ENCODE measurements at regions not wholly inside any gene's neighbourhood (a gene's known extent, or its start where the extent isn't known, plus 50 kb on each side); places are given as distances from the start of the nearest gene placed in this dataset.
"Not testable (repeated sequence)": the region's sequence is repeated elsewhere in the genome, so short reads cannot be mapped to it uniquely, and the experiment has no call there.

- ATAC-seq (replicated peaks; ENCODE audit: extremely low read depth, poor library complexity, severe bottlenecking): no peak
- Mint-ChIP-seq H3K4me1 (no peaks in the 10 kb centered on the region), H3K27me3 (peaks cover 26% of the 10 kb centered on the region), H3K9me3 (peaks cover 8% of the 10 kb centered on the region), H3K27ac (ENCODE audit: low read depth) (no peak overlapping the region), H3K36me3 (ENCODE audit: insufficient read depth) (no peaks in the 10 kb centered on the region), H3K4me3 (no peak overlapping the region)
- no peak for DNase-seq (ENCODE audit: low spot score in 2 of 2)
These were observed 80.0 kb upstream of the LYZL1 start for GRCh38 chr10:29208845-29209244.

GRCh38 chr10:29209830-29210229 lies 79.0 kb upstream of the LYZL1 start:
- H3K4me3 Mint-ChIP-seq: no peak overlapping the region
- no peak overlapping the region for H3K27ac Mint-ChIP-seq (ENCODE audit: low read depth)
- H3K36me3 Mint-ChIP-seq (ENCODE audit: insufficient read depth): no peaks in the 10 kb centered on the region
- peaks cover 16% of the 10 kb centered on the region for H3K27me3 Mint-ChIP-seq
- ATAC-seq (replicated peaks; ENCODE audit: extremely low read depth, poor library complexity, severe bottlenecking) (no peak), DNase-seq (ENCODE audit: low spot score in 2 of 2) (no peak)
- no peaks in the 10 kb centered on the region for H3K4me1 Mint-ChIP-seq
- H3K9me3 Mint-ChIP-seq: peaks cover 8% of the 10 kb centered on the region

- no peak overlapping the region for H3K27ac Mint-ChIP-seq (ENCODE audit: low read depth)
- ATAC-seq (replicated peaks; ENCODE audit: extremely low read depth, poor library complexity, severe bottlenecking) (no peak), DNase-seq (ENCODE audit: low spot score in 2 of 2) (no peak)
These were observed 78.5 kb upstream of the LYZL1 start for GRCh38 chr10:29210266-29210868.

GRCh38 chr10:29212597-29212996 lies 76.3 kb upstream of the LYZL1 start:
- DNase-seq (ENCODE audit: low spot score in 2 of 2): no peak
- H3K4me1 Mint-ChIP-seq: no peaks in the 10 kb centered on the region
- no peak overlapping the region for H3K27ac Mint-ChIP-seq (ENCODE audit: low read depth)
- no peaks in the 10 kb centered on the region for H3K27me3 Mint-ChIP-seq
- no peaks in the 10 kb centered on the region for H3K36me3 Mint-ChIP-seq (ENCODE audit: insufficient read depth)
- no peak overlapping the region for H3K4me3 Mint-ChIP-seq
- peaks cover 8% of the 10 kb centered on the region for H3K9me3 Mint-ChIP-seq
- ATAC-seq (replicated peaks; ENCODE audit: extremely low read depth, poor library complexity, severe bottlenecking): no peak

More at GRCh38 chr10:29210266-29210868, 78.5 kb upstream of the LYZL1 start:
- Mint-ChIP-seq H3K4me1 (no peaks in the 10 kb centered on the region), H3K36me3 (ENCODE audit: insufficient read depth) (no peaks in the 10 kb centered on the region), H3K27me3 (peaks cover 12% of the 10 kb centered on the region), H3K4me3 (no peak overlapping the region), H3K9me3 (peaks cover 8% of the 10 kb centered on the region)

GRCh38 chr10:29214551-29214950 lies 74.3 kb upstream of the LYZL1 start:
- Mint-ChIP-seq H3K4me1 (no peaks in the 10 kb centered on the region), H3K9me3 (peaks cover 8% of the 10 kb centered on the region), H3K4me3 (no peak overlapping the region), H3K27ac (ENCODE audit: low read depth) (no peak overlapping the region), H3K27me3 (peaks cover 16% of the 10 kb centered on the region), H3K36me3 (ENCODE audit: insufficient read depth) (no peaks in the 10 kb centered on the region)
- DNase-seq (ENCODE audit: low spot score in 2 of 2) (no peak), ATAC-seq (replicated peaks; ENCODE audit: extremely low read depth, poor library complexity, severe bottlenecking) (no peak)

- Mint-ChIP-seq H3K4me1 (no peaks in the 10 kb centered on the region), H3K4me3 (no peak overlapping the region), H3K27me3 (peaks cover 26% of the 10 kb centered on the region), H3K36me3 (ENCODE audit: insufficient read depth) (no peaks in the 10 kb centered on the region), H3K27ac (ENCODE audit: low read depth) (no peak overlapping the region), H3K9me3 (peaks cover 8% of the 10 kb centered on the region)
- DNase-seq (ENCODE audit: low spot score in 2 of 2) (no peak), ATAC-seq (replicated peaks; ENCODE audit: extremely low read depth, poor library complexity, severe bottlenecking) (no peak)
These were observed 71.6 kb upstream of the LYZL1 start for GRCh38 chr10:29217292-29217738.

- Mint-ChIP-seq H3K4me1 (no peaks in the 10 kb centered on the region), H3K9me3 (no peaks in the 10 kb centered on the region), H3K4me3 (no peak overlapping the region), H3K36me3 (ENCODE audit: insufficient read depth) (no peaks in the 10 kb centered on the region), H3K27ac (ENCODE audit: low read depth) (no peak overlapping the region), H3K27me3 (peaks cover 27% of the 10 kb centered on the region)
- no peak for DNase-seq (ENCODE audit: low spot score in 2 of 2)
- no peak for ATAC-seq (replicated peaks; ENCODE audit: extremely low read depth, poor library complexity, severe bottlenecking)
These were observed 65.5 kb upstream of the LYZL1 start for GRCh38 chr10:29223326-29223725.

GRCh38 chr10:29224631-29225030 lies 64.2 kb upstream of the LYZL1 start:
- H3K36me3 Mint-ChIP-seq (ENCODE audit: insufficient read depth): no peaks in the 10 kb centered on the region

GRCh38 chr10:29227201-29227600 lies 61.7 kb upstream of the LYZL1 start:
- peaks cover 35% of the 10 kb centered on the region for H3K27me3 Mint-ChIP-seq
- no peak overlapping the region for H3K4me3 Mint-ChIP-seq
- no peaks in the 10 kb centered on the region for H3K9me3 Mint-ChIP-seq
- DNase-seq (ENCODE audit: low spot score in 2 of 2) (no peak), ATAC-seq (replicated peaks; ENCODE audit: extremely low read depth, poor library complexity, severe bottlenecking) (no peak)
- peaks cover 2% of the 10 kb centered on the region for H3K36me3 Mint-ChIP-seq (ENCODE audit: insufficient read depth)
- H3K27ac Mint-ChIP-seq (ENCODE audit: low read depth): no peak overlapping the region
- no peaks in the 10 kb centered on the region for H3K4me1 Mint-ChIP-seq

More at GRCh38 chr10:29224631-29225030, 64.2 kb upstream of the LYZL1 start:
- Mint-ChIP-seq H3K4me3 (no peak overlapping the region), H3K27me3 (peaks cover 22% of the 10 kb centered on the region), H3K9me3 (no peaks in the 10 kb centered on the region), H3K4me1 (no peaks in the 10 kb centered on the region), H3K27ac (ENCODE audit: low read depth) (no peak overlapping the region)
- DNase-seq (ENCODE audit: low spot score in 2 of 2) (no peak), ATAC-seq (replicated peaks; ENCODE audit: extremely low read depth, poor library complexity, severe bottlenecking) (no peak)

GRCh38 chr10:29228562-29228961 lies 60.3 kb upstream of the LYZL1 start:
- Mint-ChIP-seq H3K4me1 (no peaks in the 10 kb centered on the region), H3K27me3 (peaks cover 29% of the 10 kb centered on the region), H3K27ac (ENCODE audit: low read depth) (no peak overlapping the region), H3K9me3 (no peaks in the 10 kb centered on the region), H3K4me3 (no peak overlapping the region), H3K36me3 (ENCODE audit: insufficient read depth) (peaks cover 2% of the 10 kb centered on the region)
- ATAC-seq (replicated peaks; ENCODE audit: extremely low read depth, poor library complexity, severe bottlenecking): no peak
- no peak for DNase-seq (ENCODE audit: low spot score in 2 of 2)

GRCh38 chr10:29229258-29229705 lies 59.6 kb upstream of the LYZL1 start:
- Mint-ChIP-seq H3K4me1 (no peaks in the 10 kb centered on the region), H3K9me3 (no peaks in the 10 kb centered on the region), H3K27ac (ENCODE audit: low read depth) (no peak overlapping the region), H3K27me3 (peaks cover 29% of the 10 kb centered on the region), H3K4me3 (no peak overlapping the region), H3K36me3 (ENCODE audit: insufficient read depth) (peaks cover 2% of the 10 kb centered on the region)
- DNase-seq (ENCODE audit: low spot score in 2 of 2) (no peak), ATAC-seq (replicated peaks; ENCODE audit: extremely low read depth, poor library complexity, severe bottlenecking) (no peak)

GRCh38 chr10:29236910-29237309 lies 52.0 kb upstream of the LYZL1 start:
- not testable (repeated sequence) for H3K4me1 Mint-ChIP-seq; H3K9me3 Mint-ChIP-seq; H3K4me3 Mint-ChIP-seq; H3K36me3 Mint-ChIP-seq (ENCODE audit: insufficient read depth); ATAC-seq (replicated peaks; ENCODE audit: extremely low read depth, poor library complexity, severe bottlenecking); H3K27me3 Mint-ChIP-seq; DNase-seq (ENCODE audit: low spot score in 2 of 2); H3K27ac Mint-ChIP-seq (ENCODE audit: low read depth)

- Mint-ChIP-seq H3K27me3 (peaks cover 6% of the 10 kb centered on the region), H3K9me3 (no peaks in the 10 kb centered on the region), H3K36me3 (ENCODE audit: insufficient read depth) (no peaks in the 10 kb centered on the region), H3K4me1 (no peaks in the 10 kb centered on the region), H3K27ac (ENCODE audit: low read depth) (no peak overlapping the region), H3K4me3 (no peak overlapping the region)
- ATAC-seq (replicated peaks; ENCODE audit: extremely low read depth, poor library complexity, severe bottlenecking) (no peak), DNase-seq (ENCODE audit: low spot score in 2 of 2) (no peak)
These were observed 51.1 kb upstream of the LYZL1 start for GRCh38 chr10:29237786-29238185.
